ENCODE measurements at regions not wholly inside any gene's neighbourhood (a gene's known extent, or its start where the extent isn't known, plus 50 kb on each side); places are given as distances from the start of the nearest gene placed in this dataset.

DNA sequence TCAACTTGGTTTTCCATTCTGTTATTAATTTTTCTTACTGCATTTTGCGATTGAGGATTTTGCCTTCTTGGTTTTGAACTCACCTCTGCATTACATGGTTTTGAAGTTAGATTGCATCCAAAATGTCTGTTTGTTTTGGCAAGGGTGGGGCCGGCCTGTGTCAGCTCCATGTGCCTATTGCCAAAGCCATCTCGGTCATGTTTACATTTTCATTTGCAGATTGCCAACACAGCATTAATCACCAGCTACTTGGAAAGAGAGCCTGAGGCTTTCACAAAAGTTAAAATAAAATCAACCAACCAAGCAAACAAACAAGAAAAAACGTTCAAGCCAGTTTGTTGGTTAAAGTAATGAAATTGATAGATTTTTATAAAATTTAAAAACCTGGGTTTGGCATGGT, 695.8 kb downstream of the TYW1 start:
- no peak for TF ChIP-seq ZNF140 (tag by site-specific recombination; IDR thresholded peaks at IDR 0.05)
- TF ChIP-seq CTCF (tag by site-specific recombination; IDR thresholded peaks at IDR 0.05): no peak
- no peak for TF ChIP-seq ZNF658 (tag by site-specific recombination; IDR thresholded peaks at IDR 0.05)
- no peak for TF ChIP-seq YY1 (tag by site-specific recombination; IDR thresholded peaks at IDR 0.05)
- no peak for TF ChIP-seq ZNF391 (tag by site-specific recombination; IDR thresholded peaks at IDR 0.05; ENCODE audit: borderline replicate concordance, low read depth)
- no peak for TF ChIP-seq KLF9 (tag by site-specific recombination; IDR thresholded peaks at IDR 0.05; ENCODE audit: low read depth)

All from HEK293 (cell line).